GM19468 (cell line): ENCODE measurements at regions not wholly inside any gene's neighbourhood (a gene's known extent, or its start where the extent isn't known, plus 50 kb on each side); places are given as distances from the start of the nearest gene placed in this dataset.

Source experiments
- ATAC-seq: cut with Tn5 transposase; IDR thresholded peaks from one replicate; pipeline ENCODE4 v1.9.1; 2021; ENCODE audit warnings: mild to moderate bottlenecking, moderate library complexity, moderate number of reproducible peaks; ENCODE audit not compliant: unreplicated experiment; ENCODE audit errors: extremely low read depth

DNA sequence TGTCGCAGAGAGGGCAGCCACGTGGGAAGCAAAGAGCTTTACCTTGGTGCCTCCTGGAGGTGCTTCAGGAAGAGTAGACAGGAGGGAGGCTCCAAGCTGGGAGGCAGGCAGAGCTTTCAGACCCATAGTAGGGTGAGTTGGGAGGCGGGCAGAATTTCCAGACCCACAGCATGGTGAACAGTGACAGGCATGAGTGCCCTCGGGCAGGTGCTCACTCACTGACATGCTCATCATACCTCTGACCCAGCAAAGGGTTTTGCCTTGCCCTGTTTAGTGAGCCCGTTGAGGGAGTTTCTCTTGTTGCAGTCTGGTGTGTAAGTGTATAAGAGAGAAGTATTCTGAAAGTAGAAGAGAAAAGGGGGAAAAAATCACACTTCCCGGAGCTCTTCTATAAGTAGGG, 86.4 kb upstream of the NTM start:
- ATAC-seq = no peak

DNA sequence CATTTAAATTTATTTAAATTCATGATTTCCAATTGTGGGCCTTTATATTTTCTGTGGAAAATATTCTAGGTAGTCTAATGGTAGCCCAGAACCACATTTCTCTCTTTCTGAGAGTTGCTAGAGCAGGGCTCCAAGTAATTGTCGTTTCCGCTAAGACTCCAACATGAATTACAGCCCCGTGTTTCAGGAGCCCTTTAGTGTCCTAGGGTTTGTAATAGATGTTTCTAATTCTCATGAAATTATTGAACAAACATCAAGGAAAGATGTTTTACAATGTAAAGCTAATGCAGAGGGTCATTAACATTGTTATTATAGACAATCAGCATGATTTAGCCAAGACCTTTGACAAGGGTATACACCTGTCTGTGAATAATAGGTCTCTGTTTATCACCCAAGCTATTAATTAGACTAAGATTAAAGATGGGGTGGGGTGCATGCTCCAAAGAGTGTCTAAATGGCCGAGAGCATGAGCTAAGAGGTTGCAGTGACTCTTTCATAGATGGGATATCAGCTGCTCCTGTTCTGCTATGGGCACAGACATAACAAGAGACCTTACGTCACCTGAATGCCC, 81.8 kb upstream of the NTM start:
- ATAC-seq = no peak

DNA sequence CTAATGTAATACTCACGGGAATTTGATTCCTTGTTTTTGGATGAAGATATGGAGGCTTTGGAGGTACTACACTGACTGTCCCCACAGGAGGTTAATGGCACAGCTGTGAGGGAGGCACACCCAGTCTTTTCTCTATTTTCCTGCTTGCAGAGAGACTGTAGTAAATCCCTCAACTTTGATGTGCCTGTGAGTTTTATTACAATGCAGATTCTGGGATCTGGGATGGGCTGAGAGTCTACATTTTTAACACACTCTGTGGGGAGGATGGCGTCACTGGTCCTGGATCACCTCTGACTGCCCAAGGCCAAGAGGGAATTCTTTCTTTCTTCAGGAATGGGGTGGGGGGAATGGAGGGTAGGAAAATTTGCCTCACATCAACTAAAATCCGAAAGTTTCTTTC, 80.2 kb upstream of the NTM start:
- no peak for ATAC-seq

DNA sequence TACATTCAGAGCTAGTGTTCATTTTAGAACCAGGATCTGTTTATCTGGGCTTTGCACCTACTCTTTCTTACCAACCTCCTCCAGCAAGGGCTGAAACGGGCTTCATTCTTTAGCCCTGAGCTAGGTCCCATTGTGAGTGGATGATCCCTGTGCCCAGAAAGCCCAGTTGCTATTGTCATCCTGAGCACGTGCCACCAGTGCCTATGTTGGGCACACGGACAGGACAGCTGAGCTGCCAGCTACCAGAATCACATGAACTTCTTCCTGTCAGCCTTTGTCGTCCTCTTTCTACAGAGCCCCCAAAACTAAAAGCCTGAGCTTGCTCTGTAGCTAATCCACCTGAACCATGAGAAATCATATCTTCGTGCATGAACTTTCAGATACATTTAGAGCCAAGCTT, 74.4 kb upstream of the NTM start:
- no peak for ATAC-seq

DNA sequence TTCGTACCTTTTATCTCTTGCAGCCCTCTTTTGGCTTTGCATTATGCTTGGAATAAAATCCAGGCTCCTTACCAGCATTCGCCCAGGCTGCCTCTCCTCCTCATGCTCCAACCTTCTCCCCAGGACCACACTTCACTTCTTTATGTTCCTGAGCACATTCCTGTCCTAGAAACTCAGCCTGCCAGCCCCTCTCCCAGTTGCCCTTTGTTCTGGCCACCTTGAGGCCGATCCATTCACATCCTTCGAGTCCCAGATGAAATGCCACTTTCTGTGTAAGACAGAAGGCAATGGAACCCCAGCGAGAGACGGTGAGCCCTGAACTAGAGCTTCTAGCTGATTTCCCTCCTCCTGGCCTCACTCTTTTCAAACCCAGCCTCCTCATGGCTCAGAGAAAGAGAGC, 73.0 kb upstream of the NTM start:
- no peak for ATAC-seq

DNA sequence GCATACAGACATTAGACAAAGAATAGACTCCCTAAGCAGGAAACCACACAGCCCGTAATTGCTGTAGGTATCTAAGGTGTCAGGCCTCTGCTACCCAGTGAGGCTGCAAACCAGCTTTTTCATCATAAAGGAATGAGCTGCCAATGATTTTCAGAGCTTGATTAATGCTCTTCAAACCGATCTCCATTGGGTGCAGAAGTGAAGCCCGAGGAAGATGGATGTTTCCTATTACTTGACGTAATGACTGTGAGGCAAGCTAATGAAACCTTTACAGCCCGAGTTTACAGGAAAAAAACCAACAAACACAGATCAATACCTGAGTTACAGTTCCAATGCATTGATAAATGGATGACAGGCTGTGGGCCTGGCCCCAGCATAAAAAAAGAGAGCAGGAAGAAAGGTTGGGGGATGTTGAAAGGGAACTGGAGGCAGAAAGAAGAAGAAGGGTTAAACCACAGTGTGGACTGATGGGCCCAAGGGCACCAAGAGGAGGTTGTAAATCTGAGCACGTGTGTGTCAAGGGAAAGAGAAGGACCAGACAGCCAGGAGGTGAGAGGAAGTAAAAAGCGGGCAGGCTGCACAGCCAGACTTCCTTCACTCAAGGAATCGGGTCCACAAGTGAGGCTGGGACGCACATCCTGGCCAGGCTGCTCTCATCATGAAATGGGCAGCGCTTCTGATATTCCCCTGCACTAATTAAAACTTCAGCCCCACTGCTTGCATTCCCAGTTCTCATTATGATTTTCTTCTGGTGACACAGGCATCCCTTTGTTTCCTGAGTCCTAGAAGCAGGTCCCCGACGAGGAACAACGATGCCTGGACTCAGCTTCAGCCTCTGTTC, 70.6 kb upstream of the NTM start:
- no peak for ATAC-seq

DNA sequence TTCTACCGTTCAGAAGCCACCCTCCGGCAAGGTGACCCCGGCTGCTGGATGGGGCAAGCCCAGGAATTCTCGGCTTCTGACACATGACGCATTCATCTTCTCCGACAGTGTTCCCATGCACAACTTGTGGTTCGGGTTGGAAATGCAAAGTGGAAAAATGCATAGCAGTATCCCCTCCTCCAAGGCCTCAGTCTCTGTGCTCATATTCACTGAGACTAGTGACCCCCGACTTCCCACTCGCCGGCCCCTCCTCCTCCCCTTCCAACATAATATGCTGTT, 70.0 kb upstream of the NTM start:
- ATAC-seq = no peak

DNA sequence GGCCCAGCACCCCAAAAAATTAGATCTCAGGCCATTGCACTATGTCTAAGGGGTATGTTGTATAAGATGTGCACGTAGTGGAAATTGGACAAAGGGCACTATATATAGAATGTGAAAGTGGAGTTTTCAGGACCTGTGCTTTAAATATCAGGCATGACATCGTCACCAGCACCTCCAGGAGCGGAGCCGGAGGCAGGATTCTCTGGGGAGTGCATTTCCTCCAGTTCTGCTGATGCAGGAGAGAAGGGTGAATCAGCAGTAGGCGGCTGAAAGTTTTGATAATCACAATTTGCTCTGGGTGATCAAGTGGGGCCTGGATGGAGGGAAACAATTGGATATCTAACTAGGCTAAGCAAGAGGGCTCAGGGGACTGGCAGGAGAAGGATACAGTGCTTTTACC, 69.1 kb upstream of the NTM start:
- no peak for ATAC-seq

DNA sequence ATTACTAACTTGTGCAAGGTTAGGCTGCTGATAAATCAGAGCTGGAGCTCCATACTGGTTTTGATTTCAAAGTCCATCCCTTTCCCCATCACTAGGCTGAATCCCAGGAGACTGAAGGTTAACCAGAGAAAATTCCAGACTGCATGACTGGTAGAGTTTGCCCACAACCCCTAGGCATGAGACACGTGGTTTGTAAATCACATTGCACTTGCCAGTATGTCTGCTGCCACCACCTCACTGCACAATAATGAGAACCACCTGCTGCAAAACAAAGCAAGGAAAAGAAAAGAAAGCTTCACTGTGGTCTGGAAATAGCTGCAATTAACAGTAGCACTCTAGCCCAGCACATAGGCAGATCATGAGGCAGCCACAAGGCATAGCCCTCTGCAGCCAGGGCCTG, 67.6 kb upstream of the NTM start:
- no peak for ATAC-seq

DNA sequence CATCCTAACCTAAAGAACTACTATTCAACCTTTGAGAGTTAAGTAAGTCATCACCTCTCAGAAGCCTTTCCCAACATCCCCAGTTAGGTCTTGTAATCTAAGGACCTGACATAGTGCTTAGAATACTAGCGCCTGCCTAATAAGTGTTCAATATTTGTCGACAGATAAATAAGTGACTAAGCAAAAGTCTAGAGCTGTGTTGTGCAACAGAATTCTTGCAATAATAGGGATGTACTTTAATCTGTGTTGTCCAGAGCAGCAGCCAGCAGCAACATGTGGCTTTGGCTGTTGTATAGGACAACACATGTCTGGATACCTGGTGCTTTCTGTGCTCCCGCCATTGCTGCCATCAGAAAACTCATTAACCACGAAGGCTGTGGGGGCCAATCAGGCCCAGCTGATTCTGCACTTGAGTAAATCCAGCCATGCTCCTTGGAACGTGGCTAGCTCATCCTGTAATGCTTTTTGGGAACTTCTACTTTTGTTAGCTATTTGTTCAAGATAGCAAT, 66.8 kb upstream of the NTM start:
- ATAC-seq = no peak

DNA sequence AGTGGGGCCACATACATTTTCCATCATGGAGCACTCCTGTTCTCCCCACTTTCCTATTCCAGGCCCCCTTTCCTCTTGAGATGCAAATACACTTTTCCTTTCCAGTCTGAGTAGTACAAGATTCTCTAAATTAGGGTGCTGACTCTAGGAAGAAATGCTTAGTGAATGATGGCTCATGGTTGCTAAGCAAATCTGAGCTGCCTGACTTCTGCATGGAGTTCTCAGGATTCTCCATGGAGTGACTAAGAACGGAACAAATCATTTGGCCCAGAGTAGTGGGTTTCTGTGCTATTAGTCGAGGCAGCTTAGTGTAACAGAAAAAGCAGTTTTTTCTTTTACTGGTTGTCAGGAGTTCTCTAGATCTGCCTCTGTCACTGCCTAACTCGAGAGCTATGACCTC, 65.4 kb upstream of the NTM start:
- ATAC-seq = no peak

DNA sequence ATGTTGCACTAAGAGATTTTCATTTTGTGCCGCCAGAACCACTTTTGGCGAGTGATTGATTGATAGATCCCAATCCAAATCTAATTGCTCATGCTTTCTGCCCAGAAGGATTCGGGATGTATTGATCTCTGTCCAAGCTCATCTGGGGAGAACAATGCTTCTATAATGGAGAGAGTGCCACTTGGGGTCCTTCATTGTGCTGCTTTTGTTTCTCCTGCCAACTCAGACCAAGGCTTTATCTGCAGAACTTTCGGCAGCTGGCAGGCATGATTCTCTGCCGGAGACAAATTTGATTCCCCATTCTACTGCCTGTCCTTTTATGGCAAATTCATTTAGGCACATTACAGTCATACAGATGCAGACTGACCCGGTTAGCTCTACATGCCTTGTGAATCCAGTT, 62.9 kb upstream of the NTM start:
- no peak for ATAC-seq

DNA sequence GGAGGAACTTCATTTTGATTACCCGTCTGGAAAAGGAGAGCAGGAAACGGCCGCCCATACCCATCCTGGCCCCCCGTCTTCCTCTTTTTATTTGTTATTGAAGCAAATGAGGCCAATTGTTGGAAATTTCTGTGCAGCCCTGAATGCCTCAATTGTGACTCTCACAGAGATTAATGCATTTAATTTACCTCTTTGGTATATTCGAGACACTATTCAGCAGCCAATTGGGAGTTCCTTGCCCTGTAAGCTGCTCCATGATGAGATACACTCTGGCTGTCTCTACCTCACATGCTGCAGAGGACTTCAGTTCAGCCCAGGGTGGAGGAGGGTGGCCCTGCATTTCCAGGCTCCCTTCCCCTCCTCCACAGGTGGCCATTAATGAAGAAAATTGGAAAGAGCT, 60.6 kb upstream of the NTM start:
- no peak for ATAC-seq

DNA sequence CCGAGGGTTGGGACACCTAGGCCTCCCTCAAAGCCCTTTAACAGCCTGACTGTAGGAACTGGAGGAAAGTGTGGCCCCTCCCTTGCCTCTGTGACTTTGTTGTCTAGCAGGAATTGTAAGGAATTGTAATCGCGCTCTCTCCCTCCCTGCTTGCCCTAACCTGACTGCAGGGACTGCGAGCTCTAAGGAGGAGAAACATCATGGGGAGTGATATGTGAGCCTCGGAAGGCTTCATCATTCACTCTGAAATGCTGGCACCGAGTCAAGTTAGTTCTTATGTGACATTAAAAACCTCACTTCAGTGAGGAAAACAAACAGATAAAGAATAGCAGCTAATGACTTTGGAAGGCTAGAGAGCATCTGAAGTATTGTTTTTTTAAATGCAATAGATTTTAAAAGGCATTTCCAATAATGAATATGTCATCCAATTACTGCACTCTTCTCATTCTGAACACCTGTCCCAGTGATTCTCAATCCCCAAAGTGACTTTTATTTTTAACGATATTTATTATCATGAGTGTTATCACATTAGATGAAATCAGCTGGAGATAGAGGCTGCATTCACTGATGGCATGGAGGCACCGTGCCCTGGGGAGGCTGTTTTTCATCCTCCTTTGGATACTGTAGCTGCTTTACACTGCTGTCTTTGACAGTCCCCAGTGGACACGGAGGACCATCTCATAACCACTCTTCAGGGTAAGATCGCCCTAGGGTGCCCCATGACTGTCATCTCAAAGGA, 58.5 kb upstream of the NTM start:
- no peak for ATAC-seq
